ENCODE measurements at regions not wholly inside any gene's neighbourhood (a gene's known extent, or its start where the extent isn't known, plus 50 kb on each side); places are given as distances from the start of the nearest gene placed in this dataset.

- ATAC-seq = no peak
Measured at GRCh38 chr3:59654123-59654479, 604.3 kb upstream of the CFAP20DC start.

DNA sequence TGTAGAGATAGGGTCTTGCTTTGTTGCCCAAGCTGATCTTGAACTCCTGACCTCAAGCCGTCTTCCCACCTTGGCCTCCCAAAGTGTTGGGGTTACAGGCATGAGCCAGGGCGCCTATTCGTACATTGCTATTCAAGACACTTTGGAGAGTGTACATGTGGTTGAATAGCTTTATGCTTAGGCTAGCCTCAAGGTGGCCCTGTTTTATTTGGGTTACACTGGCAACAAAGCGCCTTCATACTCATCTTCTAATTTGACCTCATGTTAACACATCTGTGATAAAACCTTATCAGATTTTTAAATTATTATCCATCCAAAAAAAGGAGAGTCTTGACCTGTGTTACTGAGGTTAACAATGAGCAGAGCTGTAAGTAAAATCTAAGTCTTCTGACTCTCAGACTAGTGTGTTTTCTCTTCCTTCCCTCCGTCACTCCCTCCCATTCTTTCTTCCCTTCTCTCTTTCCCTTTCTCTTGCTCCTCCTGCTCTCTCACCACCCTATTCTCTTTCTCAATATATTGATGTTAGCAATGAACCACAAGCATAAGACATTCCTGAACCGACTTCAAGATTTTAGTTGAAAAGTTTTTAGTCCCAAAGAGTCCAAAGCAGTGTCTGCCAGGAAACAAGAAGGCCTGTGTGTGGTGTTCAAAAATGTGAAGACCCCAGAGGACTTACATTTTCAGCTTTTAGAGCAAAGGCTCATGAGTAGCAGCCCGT is 603.7 kb upstream of the CFAP20DC start:
- Mint-ChIP-seq H3K4me3 (no peak overlapping the region), H3K36me3 (peaks cover 0 to 17% (median 5%) of the 10 kb centered on the region in 5 donors), H3K4me1 (peaks cover 0 to 1% (median 0%) of the 10 kb centered on the region in 7 donors), H3K27me3 (peaks cover 0 to 3% (median 0%) of the 10 kb centered on the region in 5 donors), H3K9me3 (peaks cover 8 to 42% (median 25%) of the 10 kb centered on the region in 11 donors), H3K27ac (no peak overlapping the region)
- Histone ChIP-seq H3K9me3 (ENCODE audit: control insufficient read depth in 2 of 3, low read length in 3 of 3) (peaks cover 0 to 18% (median 0%) of the 10 kb centered on the region in 3 experiments), H3K27ac (ENCODE audit: low read depth, low read length) (no peak overlapping the region), H3K4me3 (ENCODE audit: low read length) (no peak overlapping the region), H3K36me3 (ENCODE audit: control insufficient read depth in 2 of 3, insufficient read depth in 3 of 3, low read length in 3 of 3) (no peaks in the 10 kb centered on the region), H3K4me1 (ENCODE audit: control insufficient read depth in 2 of 2, insufficient read depth in 2 of 2, low read length in 2 of 2) (no peaks in the 10 kb centered on the region), H3K27me3 (ENCODE audit: control insufficient read depth in 2 of 2, insufficient read depth in 2 of 2, low read length in 2 of 2) (no peaks in the 10 kb centered on the region)
- DNase-seq = no peak
- ChIA-PET CTCF (no interaction called here), POLR2A (no interaction called here)
- no peak for ATAC-seq
- intact Hi-C loops (cut with micrococcal nuclease) = no loop called here

More at GRCh38 chr3:59654123-59654479, 604.3 kb upstream of the CFAP20DC start:
- H3K9me3 Mint-ChIP-seq = peaks cover 8 to 37% (median 21%) of the 10 kb centered on the region in 11 donors
- no peak overlapping the region for H3K4me3 Mint-ChIP-seq
- CTCF ChIA-PET = no interaction called here
- DNase-seq = no peak
- Histone ChIP-seq H3K4me3 (ENCODE audit: low read length) (no peak overlapping the region), H3K9me3 (ENCODE audit: control insufficient read depth in 2 of 3, low read length in 3 of 3) (peaks cover 0 to 12% (median 0%) of the 10 kb centered on the region in 3 experiments), H3K4me1 (ENCODE audit: control insufficient read depth in 2 of 2, insufficient read depth in 2 of 2, low read length in 2 of 2) (no peaks in the 10 kb centered on the region), H3K27me3 (ENCODE audit: control insufficient read depth in 2 of 2, insufficient read depth in 2 of 2, low read length in 2 of 2) (no peaks in the 10 kb centered on the region), H3K36me3 (ENCODE audit: control insufficient read depth in 2 of 3, insufficient read depth in 3 of 3, low read length in 3 of 3) (no peaks in the 10 kb centered on the region), H3K27ac (ENCODE audit: low read depth, low read length) (no peak overlapping the region)
- no peak overlapping the region for H3K27ac Mint-ChIP-seq
- intact Hi-C loops (cut with micrococcal nuclease) = no loop called here
- H3K27me3 Mint-ChIP-seq = peaks cover 0 to 3% (median 0%) of the 10 kb centered on the region in 5 donors
- peaks cover 0 to 1% (median 0%) of the 10 kb centered on the region in 7 donors for H3K4me1 Mint-ChIP-seq
- peaks cover 0 to 13% (median 5%) of the 10 kb centered on the region in 5 donors for H3K36me3 Mint-ChIP-seq
- POLR2A ChIA-PET = no interaction called here

DNA sequence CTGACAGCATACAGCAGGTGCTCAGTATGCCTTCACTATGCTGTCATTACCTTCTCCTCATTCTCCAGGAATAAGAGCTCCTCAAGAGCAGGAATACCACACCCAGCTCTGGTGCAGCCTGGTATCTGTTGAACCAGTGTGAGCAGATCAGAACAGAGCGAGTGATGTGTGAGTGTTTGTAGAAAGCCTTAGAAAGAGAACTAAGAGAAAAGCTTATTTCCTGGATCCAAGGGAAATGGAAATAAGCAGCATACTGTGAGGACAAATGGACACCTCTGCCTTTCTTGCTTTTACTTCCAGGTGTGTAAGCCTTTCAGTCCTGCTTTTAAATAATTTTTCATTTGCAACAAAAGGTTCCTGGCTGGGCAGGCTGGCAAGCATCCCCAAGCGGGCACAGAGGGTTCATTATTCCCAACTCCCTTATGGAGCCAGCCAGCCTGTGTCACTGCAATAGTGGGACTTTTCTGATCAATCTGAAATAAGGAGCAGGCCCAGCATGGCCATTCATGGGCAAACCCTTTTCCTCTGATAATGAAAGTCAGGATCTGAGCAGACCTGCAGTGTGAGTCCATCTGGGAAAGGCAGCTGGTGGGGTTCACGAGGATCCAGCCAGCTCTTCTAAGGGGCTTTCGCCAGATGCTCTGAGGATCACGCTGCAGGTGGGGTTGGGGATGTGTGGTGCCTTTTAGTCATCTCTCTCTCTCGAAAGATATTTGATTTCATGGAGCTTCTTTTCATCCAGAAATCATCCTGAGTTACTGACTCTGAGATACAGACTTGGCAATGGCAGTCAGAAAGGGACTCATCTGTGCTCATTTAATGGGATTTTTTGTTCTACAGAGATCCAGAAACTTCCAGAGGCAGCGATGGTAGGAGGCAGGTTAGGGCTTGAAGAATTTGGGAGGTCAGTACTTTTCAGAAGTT is 594.9 kb upstream of the CFAP20DC start:
- Histone ChIP-seq H3K36me3 (ENCODE audit: control insufficient read depth in 2 of 3, insufficient read depth in 3 of 3, low read length in 3 of 3) (no peaks in the 10 kb centered on the region), H3K9me3 (ENCODE audit: control insufficient read depth in 2 of 3, low read length in 3 of 3) (peaks cover 0 to 11% (median 0%) of the 10 kb centered on the region in 3 experiments), H3K27me3 (ENCODE audit: control insufficient read depth in 2 of 2, insufficient read depth in 2 of 2, low read length in 2 of 2) (no peaks in the 10 kb centered on the region), H3K27ac (ENCODE audit: low read depth, low read length) (no peak overlapping the region), H3K4me3 (ENCODE audit: low read length) (no peak overlapping the region), H3K4me1 (ENCODE audit: control insufficient read depth in 2 of 2, insufficient read depth in 2 of 2, low read length in 2 of 2) (no peaks in the 10 kb centered on the region)
- no peak for DNase-seq
- POLR2A ChIA-PET = no interaction called here
- Mint-ChIP-seq H3K4me1 (peaks cover 0 to 2% (median 0%) of the 10 kb centered on the region in 7 donors), H3K27ac (no peak overlapping the region), H3K9me3 (peaks cover 3 to 26% (median 17%) of the 10 kb centered on the region in 11 donors), H3K36me3 (peaks cover 0 to 19% (median 3%) of the 10 kb centered on the region in 5 donors), H3K27me3 (peaks cover 3 to 17% (median 8%) of the 10 kb centered on the region in 5 donors), H3K4me3 (no peak overlapping the region)
- intact Hi-C loops (cut with micrococcal nuclease) = no loop called here
- CTCF ChIA-PET = no interaction called here
- ATAC-seq = no peak

GRCh38 chr3:59641169-59641899 is 591.5 kb upstream of the CFAP20DC start:
- intact Hi-C loops (cut with micrococcal nuclease) = no loop called here
- Histone ChIP-seq H3K4me3 (ENCODE audit: low read length) (no peak overlapping the region), H3K4me1 (ENCODE audit: control insufficient read depth in 2 of 2, insufficient read depth in 2 of 2, low read length in 2 of 2) (no peaks in the 10 kb centered on the region), H3K9me3 (ENCODE audit: control insufficient read depth in 2 of 3, low read length in 3 of 3) (no peaks in the 10 kb centered on the region), H3K27me3 (ENCODE audit: control insufficient read depth in 2 of 2, insufficient read depth in 2 of 2, low read length in 2 of 2) (no peaks in the 10 kb centered on the region), H3K27ac (ENCODE audit: low read depth, low read length) (no peak overlapping the region), H3K36me3 (ENCODE audit: control insufficient read depth in 2 of 3, insufficient read depth in 3 of 3, low read length in 3 of 3) (no peaks in the 10 kb centered on the region)
- Mint-ChIP-seq H3K4me3 (no peak overlapping the region), H3K36me3 (peaks cover 0 to 3% (median 0%) of the 10 kb centered on the region in 5 donors), H3K27me3 (peaks cover 3 to 17% (median 8%) of the 10 kb centered on the region in 5 donors), H3K27ac (no peak overlapping the region), H3K9me3 (peaks cover 0 to 3% (median 0%) of the 10 kb centered on the region in 11 donors), H3K4me1 (peaks cover 0 to 2% (median 0%) of the 10 kb centered on the region in 7 donors)
- DNase-seq (no peak), ATAC-seq (no peak)
- POLR2A ChIA-PET = no interaction called here
- CTCF ChIA-PET = interaction anchor here (1.1 kb wide), 1 partner anchor 43 kb away, joined by 3 read pairs; no protein-coding TSS in a partner anchor

GRCh38 chr3:59632760-59633573 is 583.1 kb upstream of the CFAP20DC start:
- CTCF ChIA-PET = no interaction called here
- Histone ChIP-seq H3K27ac (ENCODE audit: low read depth, low read length) (no peak overlapping the region), H3K4me3 (ENCODE audit: low read length) (no peak overlapping the region), H3K4me1 (ENCODE audit: control insufficient read depth in 2 of 2, insufficient read depth in 2 of 2, low read length in 2 of 2) (no peaks in the 10 kb centered on the region), H3K9me3 (ENCODE audit: control insufficient read depth in 2 of 3, low read length in 3 of 3) (no peaks in the 10 kb centered on the region), H3K36me3 (ENCODE audit: control insufficient read depth in 2 of 3, insufficient read depth in 3 of 3, low read length in 3 of 3) (no peaks in the 10 kb centered on the region), H3K27me3 (ENCODE audit: control insufficient read depth in 2 of 2, insufficient read depth in 2 of 2, low read length in 2 of 2) (no peaks in the 10 kb centered on the region)
- H3K4me1 Mint-ChIP-seq = no peaks in the 10 kb centered on the region
- POLR2A ChIA-PET = interaction anchor here (0.5 kb wide), 1 partner anchor 253 kb away, joined by 4 read pairs; no protein-coding TSS in a partner anchor
- no peaks in the 10 kb centered on the region for H3K27me3 Mint-ChIP-seq
- DNase-seq = no peak
- no peak for ATAC-seq
- H3K9me3 Mint-ChIP-seq = peaks cover 0 to 5% (median 2%) of the 10 kb centered on the region in 11 donors
- no peak overlapping the region for H3K27ac Mint-ChIP-seq
- H3K36me3 Mint-ChIP-seq = no peaks in the 10 kb centered on the region
- no peak overlapping the region for H3K4me3 Mint-ChIP-seq
- intact Hi-C loops (cut with micrococcal nuclease) = no loop called here

GRCh38 chr3:59631482-59631881 is 581.7 kb upstream of the CFAP20DC start:
- Histone ChIP-seq H3K4me1 (ENCODE audit: control insufficient read depth in 2 of 2, insufficient read depth in 2 of 2, low read length in 2 of 2) (no peaks in the 10 kb centered on the region), H3K27ac (ENCODE audit: low read depth, low read length) (no peak overlapping the region), H3K36me3 (ENCODE audit: control insufficient read depth in 2 of 3, insufficient read depth in 3 of 3, low read length in 3 of 3) (no peaks in the 10 kb centered on the region), H3K4me3 (ENCODE audit: low read length) (no peak overlapping the region), H3K9me3 (ENCODE audit: control insufficient read depth in 2 of 3, low read length in 3 of 3) (no peaks in the 10 kb centered on the region), H3K27me3 (ENCODE audit: control insufficient read depth in 2 of 2, insufficient read depth in 2 of 2, low read length in 2 of 2) (no peaks in the 10 kb centered on the region)
- peaks cover 0 to 6% (median 2%) of the 10 kb centered on the region in 11 donors for H3K9me3 Mint-ChIP-seq
- intact Hi-C loops (cut with micrococcal nuclease) = no loop called here
- ChIA-PET POLR2A (no interaction called here), CTCF (no interaction called here)
- no peaks in the 10 kb centered on the region for H3K27me3 Mint-ChIP-seq
- no peak for ATAC-seq
- H3K4me1 Mint-ChIP-seq = no peaks in the 10 kb centered on the region
- DNase-seq = no peak
- H3K4me3 Mint-ChIP-seq = no peak overlapping the region
- H3K36me3 Mint-ChIP-seq = peaks cover 0 to 2% (median 0%) of the 10 kb centered on the region in 5 donors
- no peak overlapping the region for H3K27ac Mint-ChIP-seq
